Frontal cortex (tissue), 3 donors: ENCODE measurements at regions not wholly inside any gene's neighbourhood (a gene's known extent, or its start where the extent isn't known, plus 50 kb on each side); places are given as distances from the start of the nearest gene placed in this dataset.

Experiments
- DNase-seq, 2 donors: peaks; one replicate each; pipeline ENCODE4 v3.0.0; 2012; ENCODE audit warnings: low spot score in 2 of 2
- FAIRE-seq: peaks from 2 replicates; lab custom pipeline; 2012; peaks lifted over from hg19 to GRCh38; lab: Jason Lieb, UNC
- donor health status: control.
- donor health status: control.
- donor health status: control.

GRCh38 chr1:191261111-191261510 lies 783.4 kb upstream of the BRINP3 start:
- FAIRE-seq (no peak), DNase-seq (no peak)

- DNase-seq, result no peak
Observed at GRCh38 chr1:191279266-191279800, 801.7 kb upstream of the BRINP3 start.

DNA sequence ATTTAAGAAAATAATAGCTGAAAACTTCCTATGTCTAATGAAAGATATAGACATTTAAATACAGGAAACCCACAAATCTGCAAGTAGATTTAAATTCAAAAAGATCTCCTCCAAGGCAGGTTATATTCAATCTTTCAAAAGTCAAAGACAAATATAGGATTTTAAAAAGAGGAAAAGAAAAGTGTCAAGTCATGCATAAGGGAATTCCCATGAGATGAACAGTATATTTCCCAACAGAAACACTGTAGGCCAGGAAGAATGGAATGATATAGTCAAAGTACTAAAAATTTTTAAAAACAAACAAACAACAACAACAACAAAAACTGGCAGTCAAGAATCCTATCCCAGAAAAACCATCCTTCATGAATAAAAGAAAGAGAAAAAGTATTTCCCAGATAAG lies 806.5 kb upstream of the BRINP3 start:
- no peak for DNase-seq
- no peak for FAIRE-seq

More at GRCh38 chr1:191279266-191279800, 801.7 kb upstream of the BRINP3 start:
- FAIRE-seq, result no peak

GRCh38 chr1:191290441-191290840 lies 812.8 kb upstream of the BRINP3 start:
- no peak for DNase-seq
- no peak for FAIRE-seq

GRCh38 chr1:191305370-191305769 lies 827.7 kb upstream of the BRINP3 start:
- FAIRE-seq (no peak), DNase-seq (no peak)

DNA sequence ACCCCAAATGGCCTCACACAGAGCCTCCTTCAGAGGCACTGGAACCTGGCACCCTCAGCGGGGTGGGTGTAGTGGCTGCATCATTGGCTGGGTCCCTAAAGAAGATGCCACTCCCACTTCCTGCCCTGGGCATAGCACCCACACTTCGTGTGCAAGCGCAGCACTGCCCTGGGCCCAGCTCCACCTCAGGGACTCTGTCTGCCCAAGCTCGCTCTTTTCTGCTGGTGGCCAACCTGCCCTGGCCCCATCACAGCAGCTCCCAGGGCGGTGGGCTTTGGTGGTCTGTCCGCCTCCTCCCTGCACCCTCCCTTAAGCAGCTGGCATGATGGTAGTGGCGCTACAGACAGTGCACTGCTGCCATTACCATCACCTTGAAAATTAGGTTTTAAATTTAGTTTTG lies 829.3 kb upstream of the BRINP3 start:
- no peak for FAIRE-seq
- DNase-seq, result no peak

GRCh38 chr1:191320062-191320461 lies 838.2 kb upstream of the RGS18 start:
- DNase-seq (no peak), FAIRE-seq (no peak)

DNA sequence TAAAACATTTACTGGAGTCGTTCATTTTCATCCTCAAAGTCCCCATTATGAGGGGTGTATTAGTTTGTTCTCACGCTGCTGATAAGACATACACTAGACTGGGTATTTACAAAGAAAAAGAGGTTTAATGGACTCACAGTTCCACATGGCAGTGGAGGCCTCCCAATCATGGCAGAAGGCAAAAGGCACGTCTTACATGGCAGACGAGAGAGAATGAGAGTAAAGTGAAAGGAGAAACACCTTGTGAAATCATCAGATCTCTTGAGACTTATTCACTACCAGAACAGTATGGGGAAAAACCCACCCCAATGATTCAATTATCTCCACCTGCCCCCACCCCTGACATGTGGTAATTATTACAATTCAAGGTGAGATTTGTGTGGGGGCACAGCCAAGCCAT lies 830.4 kb upstream of the RGS18 start:
- FAIRE-seq (no peak), DNase-seq (no peak)

- FAIRE-seq (no peak), DNase-seq (no peak)
Observed at GRCh38 chr1:191343816-191344215, 814.4 kb upstream of the RGS18 start.

DNA sequence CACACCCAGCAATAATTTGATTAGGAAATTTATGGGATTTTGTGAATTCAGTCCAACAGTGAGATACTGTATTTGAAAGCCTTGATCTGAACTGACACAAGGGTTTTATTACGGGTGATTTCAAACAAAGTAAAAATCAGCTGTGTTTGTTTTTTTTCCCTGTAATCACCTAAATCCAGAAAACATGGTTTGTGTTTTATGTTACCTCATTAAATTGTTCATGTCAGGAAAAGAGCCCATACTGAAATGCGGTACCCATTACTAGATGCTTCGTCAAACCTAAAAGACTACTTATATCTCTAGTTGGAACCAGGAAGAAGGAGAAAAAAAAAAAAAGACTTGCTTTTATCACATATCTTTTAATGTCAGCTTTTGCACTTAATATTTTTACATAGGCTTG lies 811.9 kb upstream of the RGS18 start:
- DNase-seq, result no peak
- no peak for FAIRE-seq

DNA sequence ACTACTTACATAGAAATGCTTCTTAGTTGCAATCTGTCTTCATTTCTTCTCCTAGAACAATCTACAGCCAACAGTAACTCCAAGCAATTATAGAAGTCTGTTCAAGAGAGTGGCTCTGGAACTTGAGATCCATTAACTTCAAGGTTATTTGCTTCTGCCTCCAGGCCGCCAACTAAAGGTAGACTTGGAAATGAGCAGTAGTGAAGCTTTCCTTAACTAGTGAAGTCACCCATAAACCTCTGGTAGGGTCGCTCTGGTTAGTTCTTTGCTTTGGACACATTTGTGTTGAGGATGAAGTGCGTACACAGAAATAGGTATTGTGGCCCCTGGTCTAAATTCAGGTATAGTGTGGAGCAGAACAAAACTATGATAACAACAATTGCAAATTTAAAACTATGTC lies 809.9 kb upstream of the RGS18 start:
- DNase-seq (no peak), FAIRE-seq (no peak)

GRCh38 chr1:191350938-191351337 lies 807.3 kb upstream of the RGS18 start:
- FAIRE-seq (no peak), DNase-seq (no peak)

DNA sequence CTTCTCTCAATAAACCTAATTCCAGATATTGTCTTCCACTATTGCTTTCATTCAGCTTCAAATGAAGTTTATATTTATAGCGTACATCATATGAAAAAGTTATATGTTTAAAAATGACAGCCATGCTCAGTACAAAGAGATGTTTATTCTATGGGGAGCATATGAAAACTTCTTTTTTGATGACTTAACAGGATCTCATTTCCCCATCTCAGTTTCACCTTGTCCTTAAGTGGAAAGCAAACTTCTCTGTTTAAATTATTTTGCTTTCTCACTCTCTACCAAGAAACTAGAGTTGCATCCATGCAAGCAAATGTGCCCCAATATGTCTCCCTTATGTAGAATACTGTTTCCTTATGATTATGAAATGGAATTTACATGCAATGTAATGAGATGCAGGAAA lies 799.5 kb upstream of the RGS18 start:
- FAIRE-seq, result no peak
- DNase-seq, result no peak

DNA sequence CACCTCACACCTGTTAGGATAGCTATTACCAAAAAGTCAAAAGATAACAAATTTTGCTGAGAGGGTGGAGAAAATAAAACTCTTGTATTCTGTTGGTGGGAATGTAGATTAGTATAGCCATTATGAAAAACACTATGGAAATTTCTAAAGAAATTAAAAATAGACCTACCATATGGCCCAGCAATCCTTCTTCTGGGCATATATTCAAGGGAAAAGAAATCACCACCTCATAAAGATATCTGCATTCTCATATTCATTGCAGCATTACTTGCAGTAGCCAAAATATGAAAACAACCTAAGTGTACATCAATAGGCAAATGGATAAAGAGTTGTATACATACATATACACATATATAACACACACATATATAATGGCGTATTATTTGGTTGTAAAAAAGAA lies 791.6 kb upstream of the RGS18 start:
- FAIRE-seq (no peak), DNase-seq (no peak)

GRCh38 chr1:191368891-191369654 lies 789.2 kb upstream of the RGS18 start:
- FAIRE-seq (no peak), DNase-seq (no peak)

DNA sequence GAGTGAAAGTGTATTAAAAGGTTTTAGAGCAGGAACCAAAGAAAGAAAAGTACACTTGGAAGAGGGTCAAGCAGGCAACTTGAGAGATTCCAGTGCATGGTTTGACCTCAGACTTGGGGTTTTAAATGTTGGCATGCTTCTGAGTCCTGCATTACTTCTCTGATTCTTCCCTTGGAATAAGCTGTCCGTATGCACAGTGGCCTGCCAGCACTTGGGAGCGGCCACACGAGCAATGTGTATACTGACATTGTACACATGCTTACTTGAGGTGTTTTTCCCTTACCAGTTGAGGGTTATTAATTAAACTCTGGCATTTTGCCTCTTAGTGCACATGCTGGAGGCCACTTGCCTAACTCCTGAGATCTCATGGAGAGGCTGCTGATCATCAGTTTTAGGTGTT lies 786.6 kb upstream of the RGS18 start:
- DNase-seq, result no peak
- FAIRE-seq, result no peak

DNA sequence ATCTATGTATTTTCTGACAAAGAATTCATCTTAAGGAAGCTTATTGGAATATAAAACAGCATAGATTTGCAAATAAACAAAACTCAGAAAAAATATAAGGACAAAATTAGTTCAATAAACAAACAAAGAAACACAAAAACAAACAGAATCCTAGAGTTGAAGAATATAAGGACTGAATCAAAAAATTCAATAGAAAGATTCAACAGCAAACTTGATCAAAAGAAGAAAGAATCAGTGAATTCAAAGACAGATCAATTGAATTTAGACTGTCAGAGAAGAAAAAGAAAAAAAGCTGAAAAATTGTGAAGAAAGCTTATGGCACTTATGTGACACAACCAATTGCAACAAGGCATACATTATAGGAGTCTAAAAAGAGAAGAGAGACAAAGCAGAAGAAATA lies 770.0 kb upstream of the RGS18 start:
- FAIRE-seq (no peak), DNase-seq (no peak)

- FAIRE-seq, result no peak
- DNase-seq, result no peak
Observed at GRCh38 chr1:191396622-191397021, 761.6 kb upstream of the RGS18 start.

- DNase-seq, result no peak
Observed at GRCh38 chr1:191398551-191398950, 759.7 kb upstream of the RGS18 start.

GRCh38 chr1:191405417-191405816 lies 752.8 kb upstream of the RGS18 start:
- no peak for DNase-seq

More at GRCh38 chr1:191398551-191398950, 759.7 kb upstream of the RGS18 start:
- no peak for FAIRE-seq

GRCh38 chr1:191414981-191415640 lies 743.2 kb upstream of the RGS18 start:
- FAIRE-seq, result no peak
- no peak for DNase-seq

More at GRCh38 chr1:191405417-191405816, 752.8 kb upstream of the RGS18 start:
- FAIRE-seq, result no peak
